ENCODE measurements at regions not wholly inside any gene's neighbourhood (a gene's known extent, or its start where the extent isn't known, plus 50 kb on each side); places are given as distances from the start of the nearest gene placed in this dataset.

DNA sequence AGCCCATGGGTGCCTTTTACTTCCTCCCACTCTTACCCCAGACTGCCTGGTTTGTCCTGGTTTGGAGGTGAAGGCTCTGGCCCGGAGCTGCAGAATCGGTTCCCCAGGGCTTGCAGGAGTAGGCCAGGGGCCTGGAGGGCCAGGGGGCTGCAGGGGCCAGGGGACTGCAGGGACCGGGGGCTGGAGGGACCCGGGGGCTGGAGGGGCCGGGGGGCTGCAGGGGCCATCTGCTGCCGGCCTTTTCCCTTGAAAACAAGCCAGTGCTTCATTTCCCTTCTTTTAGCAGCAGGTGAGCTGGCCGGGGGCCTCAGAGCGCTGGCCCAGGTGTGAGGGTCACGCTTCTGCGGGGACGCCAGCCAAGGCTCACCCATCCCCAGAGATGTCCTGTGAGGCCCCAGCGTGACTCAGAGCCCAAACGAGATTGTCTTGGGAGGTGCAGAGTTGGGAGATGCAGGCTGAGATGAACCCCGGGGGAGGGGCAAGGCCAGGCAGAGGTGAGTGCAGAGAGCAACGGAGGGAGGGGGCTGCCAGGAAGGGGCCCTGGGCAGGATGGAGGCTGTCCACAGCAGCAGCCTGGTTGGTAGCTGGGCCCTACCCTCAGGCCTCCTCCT lies 154.9 kb downstream of the KIF26A start (continued):
- TF ChIP-seq, protein P1, sequence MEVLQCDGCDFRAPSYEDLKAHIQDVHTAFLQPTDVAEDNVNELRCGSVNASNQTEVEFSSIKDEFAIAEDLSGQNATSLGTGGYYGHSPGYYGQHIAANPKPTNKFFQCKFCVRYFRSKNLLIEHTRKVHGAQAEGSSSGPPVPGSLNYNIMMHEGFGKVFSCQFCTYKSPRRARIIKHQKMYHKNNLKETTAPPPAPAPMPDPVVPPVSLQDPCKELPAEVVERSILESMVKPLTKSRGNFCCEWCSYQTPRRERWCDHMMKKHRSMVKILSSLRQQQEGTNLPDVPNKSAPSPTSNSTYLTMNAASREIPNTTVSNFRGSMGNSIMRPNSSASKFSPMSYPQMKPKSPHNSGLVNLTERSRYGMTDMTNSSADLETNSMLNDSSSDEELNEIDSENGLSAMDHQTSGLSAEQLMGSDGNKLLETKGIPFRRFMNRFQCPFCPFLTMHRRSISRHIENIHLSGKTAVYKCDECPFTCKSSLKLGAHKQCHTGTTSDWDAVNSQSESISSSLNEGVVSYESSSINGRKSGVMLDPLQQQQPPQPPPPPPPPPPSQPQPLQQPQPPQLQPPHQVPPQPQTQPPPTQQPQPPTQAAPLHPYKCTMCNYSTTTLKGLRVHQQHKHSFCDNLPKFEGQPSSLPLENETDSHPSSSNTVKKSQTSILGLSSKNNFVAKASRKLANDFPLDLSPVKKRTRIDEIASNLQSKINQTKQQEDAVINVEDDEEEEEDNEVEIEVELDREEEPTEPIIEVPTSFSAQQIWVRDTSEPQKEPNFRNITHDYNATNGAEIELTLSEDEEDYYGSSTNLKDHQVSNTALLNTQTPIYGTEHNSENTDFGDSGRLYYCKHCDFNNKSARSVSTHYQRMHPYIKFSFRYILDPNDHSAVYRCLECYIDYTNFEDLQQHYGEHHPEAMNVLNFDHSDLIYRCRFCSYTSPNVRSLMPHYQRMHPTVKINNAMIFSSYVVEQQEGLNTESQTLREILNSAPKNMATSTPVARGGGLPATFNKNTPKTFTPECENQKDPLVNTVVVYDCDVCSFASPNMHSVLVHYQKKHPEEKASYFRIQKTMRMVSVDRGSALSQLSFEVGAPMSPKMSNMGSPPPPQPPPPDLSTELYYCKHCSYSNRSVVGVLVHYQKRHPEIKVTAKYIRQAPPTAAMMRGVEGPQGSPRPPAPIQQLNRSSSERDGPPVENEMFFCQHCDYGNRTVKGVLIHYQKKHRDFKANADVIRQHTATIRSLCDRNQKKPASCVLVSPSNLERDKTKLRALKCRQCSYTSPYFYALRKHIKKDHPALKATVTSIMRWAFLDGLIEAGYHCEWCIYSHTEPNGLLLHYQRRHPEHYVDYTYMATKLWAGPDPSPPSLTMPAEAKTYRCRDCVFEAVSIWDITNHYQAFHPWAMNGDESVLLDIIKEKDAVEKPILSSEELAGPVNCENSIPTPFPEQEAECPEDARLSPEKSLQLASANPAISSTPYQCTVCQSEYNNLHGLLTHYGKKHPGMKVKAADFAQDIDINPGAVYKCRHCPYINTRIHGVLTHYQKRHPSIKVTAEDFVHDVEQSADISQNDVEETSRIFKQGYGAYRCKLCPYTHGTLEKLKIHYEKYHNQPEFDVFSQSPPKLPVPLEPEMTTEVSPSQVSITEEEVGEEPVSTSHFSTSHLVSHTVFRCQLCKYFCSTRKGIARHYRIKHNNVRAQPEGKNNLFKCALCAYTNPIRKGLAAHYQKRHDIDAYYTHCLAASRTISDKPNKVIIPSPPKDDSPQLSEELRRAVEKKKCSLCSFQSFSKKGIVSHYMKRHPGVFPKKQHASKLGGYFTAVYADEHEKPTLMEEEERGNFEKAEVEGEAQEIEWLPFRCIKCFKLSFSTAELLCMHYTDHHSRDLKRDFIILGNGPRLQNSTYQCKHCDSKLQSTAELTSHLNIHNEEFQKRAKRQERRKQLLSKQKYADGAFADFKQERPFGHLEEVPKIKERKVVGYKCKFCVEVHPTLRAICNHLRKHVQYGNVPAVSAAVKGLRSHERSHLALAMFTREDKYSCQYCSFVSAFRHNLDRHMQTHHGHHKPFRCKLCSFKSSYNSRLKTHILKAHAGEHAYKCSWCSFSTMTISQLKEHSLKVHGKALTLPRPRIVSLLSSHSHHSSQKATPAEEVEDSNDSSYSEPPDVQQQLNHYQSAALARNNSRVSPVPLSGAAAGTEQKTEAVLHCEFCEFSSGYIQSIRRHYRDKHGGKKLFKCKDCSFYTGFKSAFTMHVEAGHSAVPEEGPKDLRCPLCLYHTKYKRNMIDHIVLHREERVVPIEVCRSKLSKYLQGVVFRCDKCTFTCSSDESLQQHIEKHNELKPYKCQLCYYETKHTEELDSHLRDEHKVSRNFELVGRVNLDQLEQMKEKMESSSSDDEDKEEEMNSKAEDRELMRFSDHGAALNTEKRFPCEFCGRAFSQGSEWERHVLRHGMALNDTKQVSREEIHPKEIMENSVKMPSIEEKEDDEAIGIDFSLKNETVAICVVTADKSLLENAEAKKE (CRISPR knock-in tag; IDR thresholded peaks at IDR 0.05) = no peak
- TF ChIP-seq STAT1 (IDR thresholded peaks at IDR 0.05; ENCODE audit: unreplicated experiment) (no peak), CREB1 (CRISPR knock-in tag; IDR thresholded peaks at IDR 0.05; ENCODE audit: low read depth) (no peak)
- TF ChIP-seq, protein P2, sequence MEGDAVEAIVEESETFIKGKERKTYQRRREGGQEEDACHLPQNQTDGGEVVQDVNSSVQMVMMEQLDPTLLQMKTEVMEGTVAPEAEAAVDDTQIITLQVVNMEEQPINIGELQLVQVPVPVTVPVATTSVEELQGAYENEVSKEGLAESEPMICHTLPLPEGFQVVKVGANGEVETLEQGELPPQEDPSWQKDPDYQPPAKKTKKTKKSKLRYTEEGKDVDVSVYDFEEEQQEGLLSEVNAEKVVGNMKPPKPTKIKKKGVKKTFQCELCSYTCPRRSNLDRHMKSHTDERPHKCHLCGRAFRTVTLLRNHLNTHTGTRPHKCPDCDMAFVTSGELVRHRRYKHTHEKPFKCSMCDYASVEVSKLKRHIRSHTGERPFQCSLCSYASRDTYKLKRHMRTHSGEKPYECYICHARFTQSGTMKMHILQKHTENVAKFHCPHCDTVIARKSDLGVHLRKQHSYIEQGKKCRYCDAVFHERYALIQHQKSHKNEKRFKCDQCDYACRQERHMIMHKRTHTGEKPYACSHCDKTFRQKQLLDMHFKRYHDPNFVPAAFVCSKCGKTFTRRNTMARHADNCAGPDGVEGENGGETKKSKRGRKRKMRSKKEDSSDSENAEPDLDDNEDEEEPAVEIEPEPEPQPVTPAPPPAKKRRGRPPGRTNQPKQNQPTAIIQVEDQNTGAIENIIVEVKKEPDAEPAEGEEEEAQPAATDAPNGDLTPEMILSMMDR (conservative IDR thresholded peaks at IDR 0.05; ENCODE audit: low read depth in 2 of 2) = no peak

DNA sequence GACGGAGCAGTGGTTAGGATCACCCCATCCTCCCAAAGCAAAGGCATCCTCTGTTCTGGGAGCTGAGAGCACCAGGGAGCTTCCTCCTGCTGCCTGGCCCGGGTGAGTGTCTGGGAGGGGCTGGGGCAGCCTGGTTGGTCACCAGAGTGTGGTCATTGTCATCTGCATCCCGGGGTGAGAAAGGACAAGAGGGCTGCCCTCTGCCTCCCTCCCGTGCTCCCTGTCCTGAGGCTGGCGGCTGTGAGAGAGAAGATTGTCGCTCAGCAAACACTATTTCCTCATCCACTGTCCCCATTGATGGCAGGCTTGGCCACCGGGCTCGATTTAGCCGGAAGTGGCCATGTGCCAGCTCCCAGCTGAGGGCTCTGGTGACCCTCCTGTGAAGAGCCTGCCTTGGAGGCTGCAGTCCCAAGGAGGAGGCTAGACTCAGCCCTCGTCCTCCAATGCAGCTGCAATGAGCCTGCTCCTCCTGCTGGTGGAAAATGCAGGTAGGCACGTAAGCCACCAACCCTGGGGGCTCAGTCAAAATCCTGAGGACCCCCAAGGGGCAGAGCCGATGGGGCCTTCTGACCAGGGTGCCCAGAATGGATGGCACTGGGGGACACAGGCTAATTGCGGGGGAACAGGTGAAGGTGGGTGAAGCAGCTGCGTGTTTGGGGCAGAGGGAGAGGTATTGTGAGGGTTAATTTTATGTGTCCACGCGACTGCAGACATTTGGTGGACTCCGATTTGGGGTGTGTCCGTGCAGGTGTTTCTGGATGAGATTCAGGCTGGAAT lies 155.7 kb downstream of the KIF26A start:
- no peak overlapping the region for H2AFZ ChIP-seq
- H3K36me3 ChIP-seq (ENCODE audit: insufficient read depth) = no peaks in the 10 kb centered on the region
- H4K20me1 ChIP-seq (replicated peaks; ENCODE audit: insufficient read depth) = no peaks in the 10 kb centered on the region
- H3K9me2 ChIP-seq (ENCODE audit: insufficient read depth) = no peaks in the 10 kb centered on the region
- Mint-ChIP-seq H3K36me3 (ENCODE audit: low read depth) (no peaks in the 10 kb centered on the region), H3K4me1 (peaks cover 32% of the 10 kb centered on the region), H3K4me3 (no peak overlapping the region), H3K27me3 (ENCODE audit: insufficient read depth, low read depth, poor library complexity) (peaks cover 10% of the 10 kb centered on the region), H3K27ac (no peak overlapping the region), H3K9me3 (peaks cover 4% of the 10 kb centered on the region; the same call in 1 of the 3 replicates)
- H3K27me3 ChIP-seq (ENCODE audit: insufficient read depth) = no peaks in the 10 kb centered on the region
- peaks cover 4% of the 10 kb centered on the region; the same call in 1 of the 2 replicates for H3F3A ChIP-seq (replicated peaks; ENCODE audit: low read depth)
- peaks cover 23% of the 10 kb centered on the region for H3K4me1 ChIP-seq (ENCODE audit: insufficient read depth)
- H3K4me3 ChIP-seq = no peak overlapping the region
- H3K27ac ChIP-seq (ENCODE audit: low read depth) = no peak overlapping the region
- TF ChIP-seq, protein P2 (conservative IDR thresholded peaks at IDR 0.05; ENCODE audit: low read depth in 2 of 2) = peak; percentile 40 to 70
- no peak for TF ChIP-seq STAT1 (IDR thresholded peaks at IDR 0.05; ENCODE audit: unreplicated experiment)
- peak; percentile 35 for DNase-seq (ENCODE audit: low spot score)
- peak; percentile 9; the same call in 1 of the 3 replicates for ATAC-seq
- H3K4me2 ChIP-seq = no peak overlapping the region
- H3K79me2 ChIP-seq (replicated peaks; ENCODE audit: insufficient read depth) = no peaks in the 10 kb centered on the region

Data from GM23338 (cell line).